ENCODE measurements at regions not wholly inside any gene's neighbourhood (a gene's known extent, or its start where the extent isn't known, plus 50 kb on each side); places are given as distances from the start of the nearest gene placed in this dataset.

DNA sequence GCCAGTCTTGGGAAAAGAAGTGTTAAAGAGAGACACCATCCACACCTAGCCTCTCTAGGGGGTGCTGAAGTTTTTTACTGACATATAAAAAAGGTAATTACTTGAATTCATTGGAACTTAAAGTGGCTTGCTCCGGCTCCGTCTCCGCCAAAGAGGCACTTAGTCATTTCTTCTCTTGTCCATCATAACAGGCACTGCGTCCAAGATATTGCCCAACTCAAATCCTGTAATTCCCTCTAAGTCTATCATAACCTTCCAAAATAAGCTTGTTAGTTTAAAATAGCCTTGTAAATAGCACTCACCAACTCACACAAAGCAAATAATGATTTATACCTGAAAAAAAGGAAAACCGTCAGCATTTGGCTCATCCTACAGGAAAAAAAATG, 160.5 kb downstream of the ZBTB18 start:
- Mint-ChIP-seq H3K36me3 (ENCODE audit: low read depth) (no peaks in the 10 kb centered on the region), H3K4me3 (no peak overlapping the region), H3K9me3 (no peaks in the 10 kb centered on the region), H3K27ac (no peak overlapping the region), H3K4me1 (ENCODE audit: low read depth) (no peaks in the 10 kb centered on the region), H3K27me3 (no peaks in the 10 kb centered on the region)
- no peak for DNase-seq
- ChIA-PET POLR2A (no interaction called here), CTCF (no interaction called here)
- TF ChIP-seq, protein P1, sequence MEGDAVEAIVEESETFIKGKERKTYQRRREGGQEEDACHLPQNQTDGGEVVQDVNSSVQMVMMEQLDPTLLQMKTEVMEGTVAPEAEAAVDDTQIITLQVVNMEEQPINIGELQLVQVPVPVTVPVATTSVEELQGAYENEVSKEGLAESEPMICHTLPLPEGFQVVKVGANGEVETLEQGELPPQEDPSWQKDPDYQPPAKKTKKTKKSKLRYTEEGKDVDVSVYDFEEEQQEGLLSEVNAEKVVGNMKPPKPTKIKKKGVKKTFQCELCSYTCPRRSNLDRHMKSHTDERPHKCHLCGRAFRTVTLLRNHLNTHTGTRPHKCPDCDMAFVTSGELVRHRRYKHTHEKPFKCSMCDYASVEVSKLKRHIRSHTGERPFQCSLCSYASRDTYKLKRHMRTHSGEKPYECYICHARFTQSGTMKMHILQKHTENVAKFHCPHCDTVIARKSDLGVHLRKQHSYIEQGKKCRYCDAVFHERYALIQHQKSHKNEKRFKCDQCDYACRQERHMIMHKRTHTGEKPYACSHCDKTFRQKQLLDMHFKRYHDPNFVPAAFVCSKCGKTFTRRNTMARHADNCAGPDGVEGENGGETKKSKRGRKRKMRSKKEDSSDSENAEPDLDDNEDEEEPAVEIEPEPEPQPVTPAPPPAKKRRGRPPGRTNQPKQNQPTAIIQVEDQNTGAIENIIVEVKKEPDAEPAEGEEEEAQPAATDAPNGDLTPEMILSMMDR (IDR thresholded peaks at IDR 0.05): no peak
- no peak for ATAC-seq
- intact Hi-C loops (cut with micrococcal nuclease): no loop called here

DNA sequence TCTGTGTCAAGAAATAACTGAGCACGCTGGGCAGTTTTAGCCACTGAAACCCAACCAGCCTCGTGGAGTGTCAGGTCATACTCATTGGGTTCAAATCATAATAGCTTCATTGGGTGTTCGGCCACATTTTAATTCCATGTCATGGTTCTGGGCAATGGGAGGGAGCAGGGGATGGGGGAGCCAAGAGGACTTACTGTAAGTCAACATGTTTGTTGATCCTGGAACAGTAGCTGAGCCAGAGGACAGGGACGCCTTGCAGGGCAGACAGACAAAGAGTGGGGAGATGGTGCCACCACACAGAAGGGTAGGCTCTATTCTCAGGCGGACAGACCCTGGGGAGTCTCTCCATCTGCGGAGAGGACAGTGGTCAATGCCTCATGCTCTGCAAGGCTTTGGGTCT, 161.1 kb downstream of the ZBTB18 start:
- H3K27ac Mint-ChIP-seq: no peak overlapping the region
- TF ChIP-seq, protein P1 (IDR thresholded peaks at IDR 0.05): no peak
- CTCF ChIA-PET: no interaction called here
- intact Hi-C loops (cut with micrococcal nuclease): no loop called here
- H3K9me3 Mint-ChIP-seq: no peaks in the 10 kb centered on the region
- no peaks in the 10 kb centered on the region for H3K36me3 Mint-ChIP-seq (ENCODE audit: low read depth)
- no peaks in the 10 kb centered on the region for H3K4me1 Mint-ChIP-seq (ENCODE audit: low read depth)
- no peak for DNase-seq
- no peak for ATAC-seq
- POLR2A ChIA-PET: no interaction called here
- no peak overlapping the region for H3K4me3 Mint-ChIP-seq
- no peaks in the 10 kb centered on the region for H3K27me3 Mint-ChIP-seq

DNA sequence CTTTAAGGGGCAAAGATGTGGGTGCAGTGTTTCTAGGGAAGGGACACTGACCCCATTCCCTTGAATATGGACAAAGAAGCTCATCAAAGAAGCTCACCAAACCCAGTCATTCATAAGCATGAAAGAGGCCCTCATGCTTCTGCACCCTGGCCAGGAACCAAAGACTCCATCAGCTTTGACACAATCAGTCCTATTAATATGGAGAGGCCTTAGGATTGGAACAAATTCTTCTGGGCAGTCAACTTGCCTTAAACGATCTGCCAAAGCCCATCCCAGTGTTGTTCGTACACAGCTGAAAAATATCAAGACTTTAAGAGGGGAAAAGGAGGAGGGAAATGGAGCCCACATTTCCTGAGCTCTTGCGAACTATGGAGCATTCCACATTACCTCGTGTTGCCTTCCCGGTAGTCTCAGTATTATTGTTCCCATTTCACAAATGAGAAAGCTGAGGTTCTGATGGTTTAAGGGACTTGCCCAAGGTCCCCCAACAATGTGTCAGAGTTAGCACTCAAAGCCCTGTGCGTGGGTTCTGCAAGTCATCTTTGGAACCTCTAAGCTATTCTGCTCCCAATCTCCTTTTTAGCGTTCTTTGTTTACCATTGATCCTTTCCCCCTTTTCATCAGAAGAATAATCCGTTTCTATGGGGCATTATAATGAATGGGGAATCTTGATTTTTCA, 161.9 kb downstream of the ZBTB18 start:
- Mint-ChIP-seq H3K27ac (no peak overlapping the region), H3K27me3 (no peaks in the 10 kb centered on the region), H3K9me3 (no peaks in the 10 kb centered on the region), H3K36me3 (ENCODE audit: low read depth) (no peaks in the 10 kb centered on the region), H3K4me3 (no peak overlapping the region), H3K4me1 (ENCODE audit: low read depth) (no peaks in the 10 kb centered on the region)
- POLR2A ChIA-PET: no interaction called here
- intact Hi-C loops (cut with micrococcal nuclease): no loop called here
- ATAC-seq: no peak
- DNase-seq: no peak
- TF ChIP-seq, protein P1 (IDR thresholded peaks at IDR 0.05): no peak
- CTCF ChIA-PET: no interaction called here

DNA sequence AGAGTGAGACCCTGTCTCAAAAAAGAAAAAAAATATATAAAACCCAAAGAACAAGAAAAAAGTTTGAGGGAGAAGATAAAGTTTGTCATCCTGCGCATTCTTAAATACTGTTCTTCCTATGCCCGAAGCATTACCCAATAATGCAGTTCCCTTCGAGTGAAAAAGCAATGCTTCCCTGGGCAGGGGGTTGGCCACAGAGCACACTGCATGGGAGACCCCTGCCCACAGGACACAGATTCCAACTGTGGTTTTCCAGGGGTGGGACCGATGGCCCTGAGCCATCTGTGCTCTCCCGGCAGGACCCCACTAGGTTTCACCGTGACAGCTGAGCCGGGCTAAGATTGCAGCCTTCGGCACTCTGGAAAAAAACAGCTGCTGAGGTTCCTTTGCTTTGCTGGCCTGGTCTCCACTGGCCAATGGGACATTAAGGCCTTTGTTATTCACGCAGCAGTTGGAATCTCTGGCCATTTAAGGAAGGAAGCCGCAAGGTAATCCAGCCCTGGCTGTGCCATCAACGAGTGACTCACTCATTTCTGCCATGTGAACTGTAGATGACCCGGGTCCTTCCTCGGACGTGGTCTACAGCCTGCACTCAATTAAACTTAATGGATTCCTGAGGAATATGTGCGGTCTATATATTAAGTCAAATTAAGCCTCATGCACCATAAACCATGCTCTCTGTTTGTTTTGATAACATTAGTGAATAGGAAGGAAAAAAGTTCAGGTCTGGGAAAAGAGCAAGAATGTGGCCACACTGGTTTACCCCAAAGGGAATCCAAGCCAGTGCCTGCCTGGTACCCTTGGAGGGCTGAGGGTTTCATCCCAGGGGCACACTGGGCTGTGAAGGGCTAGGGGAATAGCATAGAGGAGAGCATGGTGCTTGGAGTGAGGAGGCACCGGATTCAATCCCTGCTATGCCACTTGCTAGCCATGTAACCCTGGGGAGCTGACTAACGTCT, 163.2 kb downstream of the ZBTB18 start:
- CTCF ChIA-PET: no interaction called here
- TF ChIP-seq, protein P1 (IDR thresholded peaks at IDR 0.05): no peak
- Mint-ChIP-seq H3K4me3 (no peak overlapping the region), H3K36me3 (ENCODE audit: low read depth) (no peaks in the 10 kb centered on the region), H3K27ac (no peak overlapping the region), H3K9me3 (no peaks in the 10 kb centered on the region), H3K27me3 (no peaks in the 10 kb centered on the region), H3K4me1 (ENCODE audit: low read depth) (no peaks in the 10 kb centered on the region)
- ATAC-seq (no peak), DNase-seq (no peak)
- POLR2A ChIA-PET: interaction anchor here (0.7 kb wide), 1 partner anchor 17 kb away, joined by 3 read pairs; no protein-coding TSS in a partner anchor
- intact Hi-C loops (cut with micrococcal nuclease): no loop called here

DNA sequence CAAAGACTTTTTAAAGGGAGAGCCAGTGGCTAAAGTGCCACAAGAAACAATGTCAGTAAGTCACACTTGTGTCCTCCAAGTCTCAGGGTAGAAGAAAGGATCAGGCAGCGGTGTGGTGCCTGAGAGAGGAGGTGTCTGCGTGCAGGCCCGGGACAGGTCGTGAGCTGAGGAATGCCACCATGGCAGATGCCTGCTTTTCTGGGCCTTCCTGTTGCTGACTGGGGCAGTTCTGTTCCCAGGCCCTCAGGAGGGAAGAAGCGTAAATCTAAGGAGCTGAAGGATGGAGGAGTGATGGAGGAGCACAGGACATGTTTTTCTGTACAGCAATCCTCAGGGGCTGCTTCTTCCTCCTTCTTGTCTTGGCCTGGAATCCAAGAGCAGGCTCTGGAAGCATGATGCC, 165.8 kb downstream of the ZBTB18 start:
- ChIA-PET POLR2A (interaction anchor here (0.6 kb wide), 1 partner anchor 116 kb away, joined by 3 read pairs; no protein-coding TSS in a partner anchor), CTCF (no interaction called here)
- no peaks in the 10 kb centered on the region for H3K36me3 Mint-ChIP-seq (ENCODE audit: low read depth)
- no peak overlapping the region for H3K27ac Mint-ChIP-seq
- no peak for ATAC-seq
- no peak overlapping the region for H3K4me3 Mint-ChIP-seq
- intact Hi-C loops (cut with micrococcal nuclease): no loop called here
- H3K27me3 Mint-ChIP-seq: no peaks in the 10 kb centered on the region
- DNase-seq: no peak
- TF ChIP-seq, protein P1 (IDR thresholded peaks at IDR 0.05): no peak
- no peaks in the 10 kb centered on the region for H3K4me1 Mint-ChIP-seq (ENCODE audit: low read depth)
- H3K9me3 Mint-ChIP-seq: no peaks in the 10 kb centered on the region

Measured in activated CD8-positive, alpha-beta T cell treated with anti-CD3 and anti-CD28 coated beads for 36 hours (primary cell).